GM23338 (cell line): ENCODE measurements at regions not wholly inside any gene's neighbourhood (a gene's known extent, or its start where the extent isn't known, plus 50 kb on each side); places are given as distances from the start of the nearest gene placed in this dataset.

Source experiments
- ATAC-seq: fragments of 200-7000 bp; cut with Tn5 transposase; 3 replicates; pipeline ENCODE4 v1.9.1; 2020
- DNase-seq: peaks from one replicate; pipeline ENCODE4 v3.0.0-alpha.2; 2015; ENCODE audit warnings: low spot score
- H2AFZ ChIP-seq: fragments of 200-600 bp; sonication (generic); 2 replicates; pipeline ENCODE4 v1.8.0; 2016; ENCODE audit warnings: antibody characterized with exemption, mild to moderate bottlenecking, moderate library complexity
- H3F3A ChIP-seq: fragments of 200-600 bp; sonication (generic); replicated peaks from 2 replicates; pipeline ENCODE4 v1.8.0; 2017; ENCODE audit warnings: antibody characterized with exemption, mixed run types, low read depth
- H3K27ac ChIP-seq: fragments of 200-600 bp; sonication (generic); 2 replicates; pipeline ENCODE4 v1.6.1; 2016; ENCODE audit warnings: low read depth
- H3K27me3 ChIP-seq: fragments of 200-600 bp; sonication (generic); 2 replicates; pipeline ENCODE4 v1.8.0; 2016; ENCODE audit warnings: mild to moderate bottlenecking, mixed run types, moderate library complexity; ENCODE audit not compliant: insufficient read depth
- H3K36me3 ChIP-seq: fragments of 200-600 bp; sonication (generic); 2 replicates; pipeline ENCODE4 v1.8.0; 2016; ENCODE audit warnings: mild to moderate bottlenecking; ENCODE audit not compliant: insufficient read depth
- H3K4me1 ChIP-seq: fragments of 200-600 bp; sonication (generic); 2 replicates; pipeline ENCODE4 v1.8.0; 2016; ENCODE audit warnings: mild to moderate bottlenecking, moderate library complexity; ENCODE audit not compliant: insufficient read depth
- H3K4me2 ChIP-seq: fragments of 200-600 bp; sonication (generic); 2 replicates; pipeline ENCODE4 v1.7.1; 2017; ENCODE audit warnings: mixed run types
- H3K4me3 ChIP-seq: fragments of 200-600 bp; sonication (generic); 2 replicates; pipeline ENCODE4 v1.6.1; 2016; ENCODE audit warnings: mixed run types
- H3K79me2 ChIP-seq: fragments of 200-600 bp; sonication (generic); replicated peaks from 2 replicates; pipeline ENCODE4 v1.8.0; 2017; ENCODE audit warnings: mild to moderate bottlenecking; ENCODE audit not compliant: insufficient read depth
- H3K9me2 ChIP-seq: fragments of 200-600 bp; sonication (generic); 2 replicates; pipeline ENCODE4 v1.8.0; 2017; ENCODE audit not compliant: insufficient read depth
- H4K20me1 ChIP-seq: fragments of 200-600 bp; sonication (generic); replicated peaks from 2 replicates; pipeline ENCODE4 v1.8.0; 2017; ENCODE audit warnings: mild to moderate bottlenecking; ENCODE audit not compliant: insufficient read depth
- H3K27ac Mint-ChIP-seq: 2 replicates; pipeline ENCODE4 v1.8.0; 2020; ENCODE audit warnings: inconsistent platforms, mild to moderate bottlenecking, moderate library complexity, mixed read lengths
- H3K27me3 Mint-ChIP-seq: 3 replicates; pipeline ENCODE4 v1.8.0; 2022; ENCODE audit warnings: low read depth, mild to moderate bottlenecking, moderate library complexity, mixed read lengths, inconsistent platforms; ENCODE audit not compliant: insufficient read depth, poor library complexity
- H3K36me3 Mint-ChIP-seq: 3 replicates; pipeline ENCODE4 v1.8.0; 2021; ENCODE audit warnings: low read depth, mild to moderate bottlenecking, inconsistent platforms, moderate library complexity, mixed read lengths
- H3K4me1 Mint-ChIP-seq: 3 replicates; pipeline ENCODE4 v1.8.0; 2020; ENCODE audit warnings: mild to moderate bottlenecking, inconsistent platforms, mixed read lengths
- H3K4me3 Mint-ChIP-seq: 3 replicates; pipeline ENCODE4 v1.8.0; 2021; ENCODE audit warnings: moderate library complexity, mild to moderate bottlenecking, inconsistent platforms, mixed read lengths
- H3K9me3 Mint-ChIP-seq: 3 replicates; pipeline ENCODE4 v1.8.0; 2020; ENCODE audit warnings: moderate library complexity, mild to moderate bottlenecking, inconsistent platforms, mixed read lengths
- EZH2phosphoT487 ChIP-seq: fragments of 200-600 bp; sonication (generic); IDR thresholded peaks from one replicate; pipeline ENCODE4 v1.8.1; 2018; ENCODE audit warnings: antibody characterized with exemption; ENCODE audit not compliant: unreplicated experiment
- JUNB ChIP-seq: IDR thresholded peaks from one replicate; pipeline ENCODE4 v1.6.1; 2016; ENCODE audit warnings: antibody characterized with exemption; ENCODE audit not compliant: unreplicated experiment
- NANOG ChIP-seq: IDR thresholded peaks from 2 replicates; pipeline ENCODE4 v1.6.1; 2016; ENCODE audit warnings: antibody characterized with exemption, borderline replicate concordance
- STAT1 ChIP-seq: IDR thresholded peaks from one replicate; pipeline ENCODE4 v1.6.1; 2016; ENCODE audit warnings: antibody characterized with exemption; ENCODE audit not compliant: unreplicated experiment
- ZNF462 ChIP-seq: fragments of 250-450 bp; sonication (Bioruptor Pico); IDR thresholded peaks from 2 replicates; pipeline ENCODE4 v1.5.0; 2020; ENCODE audit warnings: mild to moderate bottlenecking, moderate library complexity

GRCh38 chr1:163668472-163668871 lies 346.7 kb downstream of the NUF2 start (continued):
- TF ChIP-seq ZNF462 (CRISPR knock-in tag) = no peak
- no peak for TF ChIP-seq EZH2phosphoT487
- TF ChIP-seq JUNB = no peak

- Histone ChIP-seq H3K27ac (no peak overlapping the region), H3K27me3 (no peaks in the 10 kb centered on the region), H3K36me3 (no peaks in the 10 kb centered on the region), H3K4me1 (no peaks in the 10 kb centered on the region; the same call in 1 of the 2 replicates), H3K4me2 (no peak overlapping the region), H2AFZ (peak overlapping the region; percentile 69), H3K4me3 (no peak overlapping the region), H3F3A (no peaks in the 10 kb centered on the region), H3K79me2 (no peaks in the 10 kb centered on the region), H3K9me2 (peaks cover 17% of the 10 kb centered on the region), H4K20me1 (no peaks in the 10 kb centered on the region)
- Mint-ChIP-seq H3K9me3 (no peaks in the 10 kb centered on the region; the same call in 2 of the 3 replicates), H3K27ac (no peak overlapping the region), H3K4me1 (no peaks in the 10 kb centered on the region), H3K27me3 (peaks cover 2% of the 10 kb centered on the region), H3K4me3 (no peak overlapping the region), H3K36me3 (no peaks in the 10 kb centered on the region)
- no peak for ATAC-seq
- DNase-seq = no peak
- no peak for TF ChIP-seq STAT1
- TF ChIP-seq EZH2phosphoT487 = no peak
- TF ChIP-seq ZNF462 (CRISPR knock-in tag) = no peak
- no peak for TF ChIP-seq NANOG
These were observed 349.4 kb downstream of the NUF2 start for GRCh38 chr1:163670989-163671757.
